GM12865 (cell line): ENCODE measurements at regions not wholly inside any gene's neighbourhood (a gene's known extent, or its start where the extent isn't known, plus 50 kb on each side); places are given as distances from the start of the nearest gene placed in this dataset.

Experiments
- DNase-seq: peaks from one replicate; pipeline ENCODE4 v3.0.0; 2010; ENCODE audit warnings: low read depth
- H3K4me3 ChIP-seq: 2 replicates; pipeline ENCODE4 v1.5.1; 2011; ENCODE audit warnings: mild to moderate bottlenecking, low read depth, low read length, control low read depth
- TF ChIP-seq, protein P1 (sequence below): IDR thresholded peaks from 2 replicates; pipeline ENCODE4 v1.5.1; 2011; ENCODE audit warnings: low read length, control low read depth, low read depth, inconsistent platforms; ENCODE audit not compliant: insufficient read depth; ENCODE audit errors: missing control alignments

DNA sequence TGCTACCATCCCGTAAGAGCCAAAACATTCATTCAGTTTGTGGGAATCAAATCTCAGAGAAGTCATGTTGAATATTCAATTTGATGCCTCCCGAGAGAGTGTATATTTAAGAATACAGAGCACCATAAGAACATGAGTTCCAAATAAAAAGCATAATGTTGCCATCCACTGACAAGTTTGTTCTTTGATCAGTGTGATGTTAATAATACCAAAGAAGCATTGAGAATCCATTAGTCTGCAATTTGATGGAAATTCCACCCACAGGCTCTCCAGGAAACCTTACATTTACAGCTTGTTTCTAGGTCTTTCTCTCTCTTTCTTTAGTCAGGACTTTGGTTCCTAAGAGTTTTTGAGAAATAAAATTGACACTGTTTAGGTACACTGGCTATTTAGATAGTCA lies 200.6 kb upstream of the SFRP2 start:
- H3K4me3 ChIP-seq: no peak overlapping the region
- DNase-seq: no peak
- TF ChIP-seq, protein P1, sequence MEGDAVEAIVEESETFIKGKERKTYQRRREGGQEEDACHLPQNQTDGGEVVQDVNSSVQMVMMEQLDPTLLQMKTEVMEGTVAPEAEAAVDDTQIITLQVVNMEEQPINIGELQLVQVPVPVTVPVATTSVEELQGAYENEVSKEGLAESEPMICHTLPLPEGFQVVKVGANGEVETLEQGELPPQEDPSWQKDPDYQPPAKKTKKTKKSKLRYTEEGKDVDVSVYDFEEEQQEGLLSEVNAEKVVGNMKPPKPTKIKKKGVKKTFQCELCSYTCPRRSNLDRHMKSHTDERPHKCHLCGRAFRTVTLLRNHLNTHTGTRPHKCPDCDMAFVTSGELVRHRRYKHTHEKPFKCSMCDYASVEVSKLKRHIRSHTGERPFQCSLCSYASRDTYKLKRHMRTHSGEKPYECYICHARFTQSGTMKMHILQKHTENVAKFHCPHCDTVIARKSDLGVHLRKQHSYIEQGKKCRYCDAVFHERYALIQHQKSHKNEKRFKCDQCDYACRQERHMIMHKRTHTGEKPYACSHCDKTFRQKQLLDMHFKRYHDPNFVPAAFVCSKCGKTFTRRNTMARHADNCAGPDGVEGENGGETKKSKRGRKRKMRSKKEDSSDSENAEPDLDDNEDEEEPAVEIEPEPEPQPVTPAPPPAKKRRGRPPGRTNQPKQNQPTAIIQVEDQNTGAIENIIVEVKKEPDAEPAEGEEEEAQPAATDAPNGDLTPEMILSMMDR: no peak

- TF ChIP-seq, protein P1: no peak
- no peak for DNase-seq
- H3K4me3 ChIP-seq: no peak overlapping the region
These were observed 199.8 kb upstream of the SFRP2 start for GRCh38 chr4:153988492-153989363.

GRCh38 chr4:153987291-153987690 lies 198.4 kb upstream of the SFRP2 start:
- DNase-seq: no peak
- H3K4me3 ChIP-seq: no peak overlapping the region
- TF ChIP-seq, protein P1: no peak

GRCh38 chr4:153976954-153977353 lies 188.1 kb upstream of the SFRP2 start:
- no peak for DNase-seq
- TF ChIP-seq, protein P1: no peak

GRCh38 chr4:153974452-153974851 lies 185.6 kb upstream of the SFRP2 start:
- TF ChIP-seq, protein P1: no peak
- H3K4me3 ChIP-seq: no peak overlapping the region
- DNase-seq: no peak

More at GRCh38 chr4:153976954-153977353, 188.1 kb upstream of the SFRP2 start:
- H3K4me3 ChIP-seq: no peak overlapping the region

GRCh38 chr4:153973942-153974341 lies 185.1 kb upstream of the SFRP2 start:
- H3K4me3 ChIP-seq: no peak overlapping the region
- TF ChIP-seq, protein P1: no peak
- DNase-seq: no peak
